CD4-positive, alpha-beta T cell treated with Interleukin-10 for 1 hour (primary cell): ENCODE measurements at regions not wholly inside any gene's neighbourhood (a gene's known extent, or its start where the extent isn't known, plus 50 kb on each side); places are given as distances from the start of the nearest gene placed in this dataset.
"Not testable (repeated sequence)": the region's sequence is repeated elsewhere in the genome, so short reads cannot be mapped to it uniquely, and the experiment has no call there.

Source experiments
- DNase-seq: peaks from one replicate; pipeline ENCODE4 v3.0.0-alpha.2; 2020

- DNase-seq: no peak
These were observed 484.7 kb downstream of the DACH1 start for GRCh38 chr13:71382285-71382684.

- no peak for DNase-seq
These were observed 486.8 kb downstream of the DACH1 start for GRCh38 chr13:71380191-71380590.

DNA sequence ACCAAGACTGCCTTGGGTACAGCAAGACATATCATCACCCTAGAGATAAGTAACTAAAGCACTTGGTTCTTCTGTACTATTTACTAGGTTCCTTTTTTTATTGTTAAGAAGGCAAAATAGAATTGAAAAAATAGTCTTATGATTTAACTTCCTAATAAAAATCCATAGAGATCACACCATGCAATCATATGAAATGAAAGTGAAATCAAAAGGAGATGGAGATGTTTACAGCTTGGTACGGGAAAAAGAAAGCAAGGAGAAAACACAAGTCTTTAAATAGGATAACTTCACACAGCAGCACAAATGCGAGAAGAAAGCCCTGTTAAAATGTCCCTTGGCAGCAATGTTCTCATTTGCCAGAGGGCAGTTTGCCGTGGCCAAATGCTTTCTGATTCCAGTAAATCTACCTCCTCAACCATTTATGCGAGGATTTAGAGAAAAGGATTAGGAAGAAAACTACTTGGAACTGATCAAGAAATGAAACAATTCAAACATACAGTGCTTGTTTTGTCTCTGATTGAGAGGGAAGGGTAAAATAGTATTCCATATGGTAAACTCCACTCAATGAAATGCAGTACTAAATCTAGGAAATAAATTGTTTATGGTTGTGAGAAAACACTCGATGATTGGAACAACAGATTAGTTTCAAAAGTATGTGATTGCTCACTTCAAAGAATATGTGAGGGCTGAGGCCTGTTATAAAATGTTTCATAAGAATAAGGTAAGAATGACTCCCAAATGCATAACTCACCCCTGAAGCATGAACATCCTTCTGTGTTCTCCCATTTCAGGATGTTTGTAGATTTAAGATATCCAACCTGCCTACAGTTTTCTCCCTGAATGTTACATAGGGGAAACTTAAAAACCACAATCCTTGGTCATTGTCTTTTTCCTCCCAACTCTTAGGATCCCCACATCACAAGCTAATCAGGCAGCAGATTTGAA lies 487.8 kb downstream of the DACH1 start:
- no peak for DNase-seq

DNA sequence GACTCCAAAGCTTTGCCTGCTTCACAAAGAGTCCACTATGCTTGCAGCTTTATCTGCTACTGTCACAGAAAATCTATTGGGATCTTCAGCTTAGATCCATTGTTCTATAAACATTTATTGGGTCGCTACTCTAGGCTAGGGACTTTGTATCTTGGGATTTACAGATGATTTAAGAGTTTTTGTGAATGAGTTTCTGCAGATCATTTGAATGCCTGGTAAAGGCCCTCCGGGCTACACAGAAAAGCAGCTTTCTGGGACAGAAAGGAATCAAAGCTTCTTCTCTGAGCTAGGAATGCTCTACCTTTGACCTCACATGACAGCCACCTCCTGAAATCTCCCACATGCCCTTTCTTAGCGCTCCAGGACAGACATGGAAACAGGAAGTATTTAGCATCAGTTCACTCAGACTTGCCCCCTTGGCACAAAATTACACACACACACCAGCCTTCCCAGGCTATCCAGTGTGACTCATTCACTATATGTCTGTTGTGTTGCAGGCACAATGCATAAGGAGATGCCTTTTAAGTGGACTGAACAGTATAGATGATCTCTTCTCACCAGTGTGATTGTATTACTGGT lies 492.4 kb downstream of the DACH1 start:
- DNase-seq: no peak

DNA sequence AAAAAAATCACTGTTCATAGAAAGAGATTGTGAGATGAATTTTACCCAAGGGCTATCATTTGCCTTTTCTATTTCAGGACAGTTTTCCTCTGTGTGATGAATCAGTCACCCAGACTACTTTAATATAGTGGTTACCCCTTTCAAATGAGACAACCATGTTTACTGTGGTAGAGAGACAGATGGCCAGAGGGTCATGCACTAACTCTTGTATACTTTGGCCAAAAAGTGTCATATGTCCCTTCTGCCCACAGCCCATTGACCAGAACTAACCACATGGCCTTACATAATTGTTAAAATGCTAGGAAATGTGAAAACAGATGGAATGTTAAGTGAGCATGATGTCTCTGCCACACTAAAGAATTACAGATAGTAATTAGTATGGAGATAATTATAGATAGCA lies 498.7 kb downstream of the DACH1 start:
- DNase-seq: no peak

- no peak for DNase-seq
These were observed 507.0 kb downstream of the DACH1 start for GRCh38 chr13:71360041-71360440.

GRCh38 chr13:71359641-71360040 lies 507.4 kb downstream of the DACH1 start:
- no peak for DNase-seq

GRCh38 chr13:71358218-71358617 lies 508.8 kb downstream of the DACH1 start:
- no peak for DNase-seq

DNA sequence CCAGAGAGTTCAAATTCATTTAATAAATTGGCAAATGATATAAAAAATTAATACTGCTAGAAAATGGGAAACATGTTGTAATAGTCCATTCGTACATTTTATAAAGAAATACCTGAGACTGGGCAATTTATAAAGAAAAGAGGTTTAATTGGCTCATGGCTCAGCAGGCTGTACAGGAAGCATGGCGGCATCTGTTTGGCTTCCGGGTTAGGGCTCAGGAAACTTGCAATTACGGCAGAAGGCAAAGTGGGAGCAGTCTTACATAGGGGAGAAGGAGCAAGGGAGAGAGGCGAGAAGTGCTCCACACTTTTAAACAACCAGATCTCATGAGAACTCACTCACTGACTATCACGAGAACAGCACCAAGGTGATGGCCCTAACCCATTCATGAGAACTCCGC lies 512.0 kb downstream of the DACH1 start:
- DNase-seq: no peak

GRCh38 chr13:71350886-71351285 lies 516.1 kb downstream of the DACH1 start:
- DNase-seq: no peak

- not testable (repeated sequence) for DNase-seq
These were observed 521.1 kb downstream of the DACH1 start for GRCh38 chr13:71345856-71346255.

DNA sequence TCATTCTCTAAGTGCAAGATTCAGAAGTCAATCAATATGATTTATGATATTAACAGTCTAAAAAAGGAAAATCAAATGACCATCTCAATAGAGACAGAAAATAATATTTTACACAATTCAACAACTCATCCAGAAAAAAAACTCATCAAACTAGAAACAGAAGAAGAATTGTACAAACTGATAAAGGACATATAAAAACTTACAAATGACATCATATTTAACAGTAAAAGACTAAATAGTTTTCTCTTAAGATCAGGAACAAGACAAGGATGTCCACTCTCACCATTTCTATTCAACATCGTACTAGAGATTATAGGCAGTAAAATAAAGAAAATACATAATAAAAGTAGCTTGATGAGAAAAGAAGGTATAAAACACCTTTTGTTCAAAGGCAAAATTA lies 527.3 kb downstream of the DACH1 start:
- no peak for DNase-seq

DNA sequence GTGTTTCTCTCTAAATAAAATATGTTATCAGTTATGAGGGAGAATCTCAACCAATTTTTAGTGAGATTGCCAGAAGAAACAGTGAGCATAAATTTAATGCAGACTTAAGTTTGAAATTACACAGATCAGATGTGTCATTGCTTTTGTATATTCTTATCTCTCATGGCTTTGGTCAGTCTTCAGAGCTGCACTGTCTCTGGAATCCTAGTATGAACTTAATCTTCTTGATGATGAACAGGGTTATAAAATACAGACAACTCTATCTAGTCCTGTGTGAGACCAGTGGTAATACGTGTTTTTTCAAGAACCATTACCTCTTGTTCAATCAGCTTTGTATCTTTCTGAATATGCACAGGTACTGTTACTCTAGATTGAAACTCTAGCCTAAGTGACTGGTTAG lies 528.0 kb downstream of the DACH1 start:
- DNase-seq: no peak

- no peak for DNase-seq
These were observed 528.9 kb downstream of the DACH1 start for GRCh38 chr13:71338070-71338469.

DNA sequence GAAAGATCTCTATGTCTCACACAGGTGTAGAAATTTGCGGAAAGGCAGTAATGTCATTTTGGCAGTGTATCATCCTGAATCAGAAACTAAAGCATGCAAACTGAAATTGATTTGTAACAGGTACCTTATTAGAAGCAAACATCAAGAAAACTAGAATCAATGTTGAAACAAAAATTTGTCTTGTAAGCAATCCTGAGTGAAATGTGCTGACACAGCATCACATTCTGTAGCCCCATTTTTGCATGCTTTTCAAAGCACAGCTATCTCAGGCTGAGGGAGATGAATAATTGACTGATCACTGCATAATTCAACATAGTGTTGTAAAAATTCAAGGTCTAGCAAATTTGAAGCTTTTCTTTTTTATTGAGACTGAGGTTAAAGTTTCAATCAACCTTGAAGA lies 539.7 kb downstream of the DACH1 start:
- no peak for DNase-seq

GRCh38 chr13:71325556-71325955 lies 541.4 kb downstream of the DACH1 start:
- no peak for DNase-seq

GRCh38 chr13:71323266-71323665 lies 543.7 kb downstream of the DACH1 start:
- no peak for DNase-seq

DNA sequence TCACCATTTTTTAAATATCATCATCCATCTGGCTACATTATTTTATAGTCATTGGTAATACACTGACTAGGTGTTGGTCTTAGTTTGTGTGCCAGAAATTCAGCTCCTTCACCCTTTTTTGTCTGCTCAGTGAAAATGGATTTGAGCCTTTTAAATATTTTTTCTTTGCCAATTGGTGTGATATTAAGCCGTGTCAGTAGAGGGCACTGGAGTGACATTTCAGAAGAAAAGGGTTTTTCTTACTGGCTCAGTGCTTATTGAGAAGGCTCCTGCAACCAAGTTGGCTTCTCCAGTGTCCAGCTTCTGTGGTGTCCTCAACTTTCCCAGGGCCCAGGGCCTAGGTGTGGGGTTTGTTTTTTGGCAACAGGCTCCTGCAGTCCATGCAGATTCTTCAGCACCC lies 546.6 kb downstream of the DACH1 start:
- DNase-seq: no peak

- no peak for DNase-seq
These were observed 550.1 kb downstream of the DACH1 start for GRCh38 chr13:71316792-71317363.

DNA sequence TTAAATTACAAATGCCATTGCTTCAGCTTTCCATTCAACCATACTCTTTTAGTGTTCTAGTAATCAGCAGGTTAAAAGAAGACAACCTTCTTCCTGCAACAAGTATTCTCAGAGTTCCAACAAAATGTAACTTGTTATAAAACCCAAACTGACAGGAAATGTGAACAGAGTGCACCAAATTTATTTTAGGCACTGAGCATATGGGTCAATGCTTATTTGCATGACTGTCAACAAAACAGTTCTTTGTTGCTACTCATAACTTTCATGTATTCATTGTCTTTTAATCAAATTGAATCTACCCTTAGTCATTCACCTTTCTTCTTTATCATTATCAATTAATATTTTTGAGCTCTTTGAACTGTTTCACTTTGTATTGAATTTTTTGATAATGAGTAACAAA lies 554.1 kb downstream of the DACH1 start:
- no peak for DNase-seq

- DNase-seq: no peak
These were observed 557.1 kb downstream of the DACH1 start for GRCh38 chr13:71309905-71310304.

DNA sequence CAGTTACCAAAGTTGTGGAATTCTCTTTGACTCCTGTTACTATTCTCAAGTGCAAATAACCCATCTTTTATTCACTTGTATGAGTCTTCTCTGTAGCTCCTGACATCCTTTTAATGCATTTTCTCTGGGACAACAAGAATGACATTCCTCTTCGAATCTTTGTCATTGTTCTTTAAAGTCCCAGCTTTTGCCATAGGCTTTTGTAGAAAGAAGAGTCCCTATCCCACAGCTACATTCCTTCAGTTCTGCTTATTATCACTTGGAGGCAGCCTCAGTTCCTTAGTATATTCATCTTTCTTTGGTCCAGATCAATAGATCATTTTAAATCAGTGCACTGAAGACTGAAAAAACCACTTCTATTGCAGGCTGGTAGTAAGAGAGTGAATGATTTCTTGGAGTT lies 560.2 kb downstream of the DACH1 start:
- DNase-seq: no peak

DNA sequence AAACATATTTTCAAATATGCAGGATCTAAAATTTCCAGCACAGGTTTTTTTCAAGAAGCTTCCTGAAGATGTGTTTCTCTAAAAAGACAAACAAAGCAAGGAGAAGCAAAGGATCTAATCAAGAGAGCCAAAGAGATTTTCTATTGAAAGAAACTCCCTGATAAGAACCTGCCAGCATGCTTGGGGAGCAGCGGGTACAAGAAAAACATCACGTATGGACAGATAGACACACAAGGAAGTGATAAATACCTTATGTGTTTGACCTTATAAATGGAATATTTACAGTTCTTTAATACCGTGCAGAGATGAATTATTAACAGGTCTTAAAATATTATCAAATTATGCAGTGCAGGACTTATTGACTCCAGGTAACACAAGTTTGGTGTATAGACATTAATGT lies 562.1 kb downstream of the DACH1 start:
- DNase-seq: no peak

GRCh38 chr13:71303144-71303543 lies 563.9 kb downstream of the DACH1 start:
- no peak for DNase-seq
